ENCODE measurements at regions not wholly inside any gene's neighbourhood (a gene's known extent, or its start where the extent isn't known, plus 50 kb on each side); places are given as distances from the start of the nearest gene placed in this dataset.
A peak's percentile ranks its signal among the peaks of the same experiment; 100 is the strongest.

DNA sequence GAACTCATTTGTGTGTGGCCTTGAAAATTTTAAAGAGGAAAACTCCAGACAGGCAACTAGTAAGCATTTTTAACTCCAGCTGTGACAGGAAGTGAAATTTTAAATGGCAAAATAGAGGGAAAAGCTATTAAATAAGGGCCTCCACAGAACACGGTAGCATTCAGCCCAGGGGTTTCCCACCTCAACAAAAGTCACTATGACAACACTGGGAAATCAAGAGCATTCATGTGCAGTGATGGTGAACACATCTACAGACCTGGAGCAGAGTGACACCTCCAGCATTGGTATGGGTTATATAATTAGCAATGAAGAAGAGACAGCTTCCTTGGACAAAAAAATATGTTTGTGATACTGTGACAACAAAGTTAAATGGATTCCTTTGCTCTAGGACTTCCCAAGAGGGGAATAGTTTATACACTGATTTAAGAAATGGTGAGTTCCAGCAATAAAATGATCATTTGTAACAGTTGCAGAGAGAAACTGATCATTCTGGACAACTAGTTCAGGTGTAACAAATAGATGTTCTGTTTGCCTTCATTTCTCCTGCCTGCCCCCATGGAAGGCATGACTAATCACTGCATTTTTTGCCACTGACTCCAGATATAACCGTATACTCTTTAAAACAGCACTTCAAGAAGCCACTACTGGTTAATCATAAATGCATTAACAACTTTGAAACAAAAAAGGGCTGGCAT, 93.3 kb upstream of the SLC44A1 start:
- no peak for DNase-seq

DNA sequence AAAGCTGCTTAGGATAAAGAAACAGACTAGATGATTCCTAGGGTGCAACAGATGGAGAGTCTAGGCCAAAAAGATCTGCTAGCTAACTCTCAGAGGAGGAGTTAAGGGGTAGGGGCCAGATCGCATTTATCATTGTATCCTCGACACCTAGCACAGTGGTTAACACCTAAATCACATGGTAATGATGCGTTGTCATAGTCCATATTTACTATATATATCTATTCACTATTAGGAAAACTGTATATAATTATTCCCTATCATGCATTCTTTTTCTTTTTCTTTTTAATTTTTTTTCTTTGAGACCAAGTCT, 92.8 kb upstream of the SLC44A1 start:
- no peak for DNase-seq

DNA sequence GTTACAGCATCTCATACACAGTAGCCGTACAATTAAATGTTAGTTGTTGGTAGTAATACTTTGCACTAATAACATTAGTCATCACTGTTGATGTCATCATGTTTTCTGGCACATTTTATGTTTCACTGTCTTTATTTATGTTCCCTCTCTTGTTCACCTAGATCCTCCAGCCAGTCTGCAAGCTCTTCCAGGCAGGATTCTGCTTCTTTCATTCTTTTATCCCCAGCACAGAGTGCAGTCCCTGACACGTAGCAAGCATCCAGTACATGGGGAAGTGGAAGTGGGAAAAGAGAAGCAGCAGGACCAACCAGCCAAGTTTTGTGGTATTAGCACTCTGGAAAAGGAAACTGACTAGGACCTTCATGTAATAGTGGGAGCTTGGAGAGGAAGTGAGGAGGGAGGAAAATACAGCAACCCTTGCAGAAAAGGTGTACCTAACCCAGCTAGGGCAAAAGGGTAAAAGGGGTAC, 89.7 kb upstream of the SLC44A1 start:
- no peak for DNase-seq

- DNase-seq: peak; percentile 32
Observed at GRCh38 chr9:105157171-105157583, 87.3 kb upstream of the SLC44A1 start.

DNA sequence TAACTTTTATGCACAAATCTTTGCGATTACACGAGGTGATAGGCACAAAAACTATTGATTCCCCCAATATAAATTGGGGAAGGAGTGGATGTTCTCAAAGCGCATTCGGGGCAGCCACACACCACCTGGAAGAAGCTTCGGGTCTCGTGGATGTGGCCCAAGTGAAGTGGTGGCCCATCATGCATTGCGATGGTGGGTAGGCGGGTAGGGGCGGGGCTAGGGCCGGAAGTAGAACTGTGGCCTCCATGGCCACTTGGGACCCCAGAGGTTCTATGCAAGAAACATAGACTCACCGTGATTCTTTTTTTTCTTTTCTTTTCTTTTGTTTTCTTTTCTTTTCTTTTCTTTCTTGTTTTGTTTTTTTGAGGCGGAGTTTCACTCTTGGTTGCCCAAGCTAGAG, 86.4 kb upstream of the SLC44A1 start:
- no peak for DNase-seq

DNA sequence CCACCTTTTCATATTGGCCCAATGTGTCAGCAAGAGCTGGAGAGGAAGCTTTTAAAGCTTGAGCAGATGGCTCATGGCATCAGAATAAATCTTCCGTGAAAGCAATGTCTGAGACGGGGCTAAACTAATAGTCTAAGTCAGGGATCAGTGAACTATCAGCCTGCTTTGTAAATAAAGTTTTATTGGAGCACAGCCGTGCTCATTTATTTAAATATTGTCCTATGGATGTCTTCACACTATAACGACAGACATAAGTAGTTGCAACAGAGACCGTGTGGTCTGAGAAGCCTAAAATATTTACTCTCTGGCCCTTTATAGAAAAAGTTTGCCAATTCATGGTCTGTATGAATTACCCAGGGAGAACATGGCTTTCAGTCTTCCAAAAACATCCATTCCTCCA, 85.6 kb upstream of the SLC44A1 start:
- DNase-seq: no peak

- no peak for DNase-seq
Observed at GRCh38 chr9:105168870-105169319, 75.6 kb upstream of the SLC44A1 start.

DNA sequence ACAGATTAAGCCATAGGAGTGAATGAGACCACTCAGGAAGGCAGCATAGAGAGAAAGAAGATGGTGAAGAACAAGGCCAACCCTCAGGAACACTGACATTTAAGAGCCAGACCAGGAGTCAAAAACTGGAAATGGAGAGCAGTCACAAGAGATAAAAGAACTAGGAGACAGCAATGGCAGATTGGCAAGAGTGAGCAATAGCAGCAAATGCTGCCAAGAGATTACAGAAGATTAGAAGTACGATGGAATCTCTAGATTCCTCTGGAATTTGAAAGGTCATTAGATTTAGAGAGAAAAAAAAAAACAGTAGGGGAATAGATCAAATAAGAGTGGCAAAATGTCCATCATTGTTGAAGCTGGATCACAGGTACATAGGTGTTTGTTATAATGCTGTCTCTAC, 73.4 kb upstream of the SLC44A1 start:
- DNase-seq: no peak

DNA sequence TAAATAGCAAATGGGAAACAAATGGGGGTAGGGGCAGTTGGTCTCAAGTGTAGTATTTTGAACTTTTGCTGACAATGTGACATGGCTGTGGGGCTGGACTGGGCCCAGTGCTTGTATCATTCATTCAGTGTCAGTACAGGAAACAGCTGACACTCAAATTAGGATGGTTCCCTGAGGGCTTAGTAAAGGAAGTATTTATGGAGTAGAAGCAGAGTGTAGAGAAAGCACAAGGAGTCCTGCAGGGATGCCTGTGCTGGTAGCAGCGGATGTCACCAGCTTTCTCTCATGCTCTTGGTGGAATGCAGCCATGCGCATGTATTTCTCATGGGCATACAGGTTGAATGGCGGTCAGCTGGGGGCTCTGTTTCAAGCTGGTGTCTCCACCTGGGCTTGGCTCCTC, 72.9 kb upstream of the SLC44A1 start:
- no peak for DNase-seq

DNA sequence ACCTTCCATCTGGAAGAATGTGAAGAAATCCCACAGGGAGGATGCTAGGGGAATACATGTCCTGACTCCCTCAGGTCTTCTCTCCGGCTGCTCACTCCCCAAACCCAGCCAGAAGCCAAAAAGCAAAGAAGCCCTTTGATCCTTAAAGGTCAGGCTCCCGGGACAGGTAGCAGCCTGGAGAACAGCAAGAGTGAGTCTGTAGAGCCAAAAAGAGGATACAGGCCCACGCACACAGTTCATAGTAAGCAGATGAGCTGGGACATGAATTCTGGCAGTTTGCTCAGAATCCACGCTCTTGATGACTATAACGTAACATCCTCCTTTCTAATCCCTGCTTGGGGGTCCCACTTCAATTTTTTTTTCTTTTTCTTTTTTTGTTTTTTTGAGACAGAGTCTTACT, 72.0 kb upstream of the SLC44A1 start:
- no peak for DNase-seq

DNA sequence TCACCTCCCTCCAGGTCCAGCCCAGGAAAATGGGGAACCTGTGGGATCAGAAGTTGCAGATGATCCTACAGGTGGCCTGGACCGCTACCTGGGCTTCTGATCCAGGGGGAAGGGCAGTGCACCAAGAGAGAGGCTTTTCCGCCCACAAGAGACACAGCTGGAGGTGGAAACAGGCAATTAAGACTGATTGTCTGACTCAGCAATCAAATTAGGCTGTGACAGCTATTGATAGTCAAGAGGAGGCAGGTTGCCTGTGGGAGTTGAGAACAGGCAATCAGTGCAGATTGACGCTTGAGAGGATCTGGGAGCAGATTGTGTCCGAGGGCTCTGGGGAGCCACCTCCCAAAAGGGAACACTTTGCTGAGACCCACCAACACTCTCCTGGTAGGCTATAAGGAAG, 71.1 kb upstream of the SLC44A1 start:
- no peak for DNase-seq

DNA sequence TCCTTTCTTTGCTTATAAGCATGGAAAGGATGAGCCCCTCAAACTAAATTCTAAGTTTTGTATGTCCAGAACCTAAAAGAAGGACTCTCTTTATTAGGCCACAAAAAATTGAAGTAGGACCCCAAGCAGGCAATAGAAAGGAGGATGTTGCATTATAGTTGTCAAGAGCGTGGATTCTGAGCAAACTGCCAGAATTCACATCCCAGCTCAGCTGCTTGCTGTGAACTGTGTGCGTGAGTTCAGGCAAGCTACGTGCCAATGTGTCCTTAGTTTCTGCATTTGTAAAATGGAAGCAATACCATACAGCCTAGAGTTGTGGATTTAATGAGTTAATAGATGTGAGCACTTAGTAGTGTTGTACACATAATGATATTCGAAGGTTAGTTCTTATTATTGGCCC, 70.6 kb upstream of the SLC44A1 start:
- DNase-seq: no peak

DNA sequence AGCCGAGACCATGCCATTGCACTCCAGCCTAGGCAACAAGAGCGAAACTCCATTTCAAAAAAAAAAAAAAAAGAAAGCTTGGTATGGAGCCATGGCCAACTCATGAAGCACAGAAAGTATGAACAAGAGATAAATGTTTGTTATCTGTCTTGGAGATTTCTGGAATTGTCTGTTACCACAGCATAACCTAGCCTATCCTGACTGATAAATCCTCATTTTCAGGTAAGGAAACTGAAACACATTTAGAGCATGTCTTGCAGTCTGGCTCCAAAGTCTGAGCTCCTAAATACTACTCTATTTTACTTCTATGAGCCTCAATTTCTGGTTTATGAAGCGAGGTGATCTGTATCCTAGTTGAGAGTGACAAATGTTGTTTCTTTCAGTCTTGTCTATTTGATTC, 68.3 kb upstream of the SLC44A1 start:
- DNase-seq: no peak

DNA sequence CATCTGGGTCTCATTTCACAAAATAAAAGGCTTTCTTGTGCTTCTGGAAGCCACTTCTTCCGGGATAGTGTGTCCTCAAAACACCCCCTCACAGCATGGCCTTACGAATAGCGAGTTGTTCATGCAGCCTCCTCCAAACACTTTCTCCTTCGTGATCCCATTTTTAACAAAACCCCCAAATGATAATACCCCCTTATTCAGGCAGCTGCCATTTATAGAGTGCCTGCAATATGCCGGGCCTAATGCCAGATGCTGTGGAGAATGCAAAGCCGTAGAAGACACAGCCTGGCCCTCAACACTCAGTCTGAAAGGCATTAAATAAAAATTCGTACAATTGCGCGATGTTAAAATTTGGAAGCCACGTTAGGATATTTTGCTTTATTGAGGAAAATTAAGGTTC, 66.4 kb upstream of the SLC44A1 start:
- no peak for DNase-seq

DNA sequence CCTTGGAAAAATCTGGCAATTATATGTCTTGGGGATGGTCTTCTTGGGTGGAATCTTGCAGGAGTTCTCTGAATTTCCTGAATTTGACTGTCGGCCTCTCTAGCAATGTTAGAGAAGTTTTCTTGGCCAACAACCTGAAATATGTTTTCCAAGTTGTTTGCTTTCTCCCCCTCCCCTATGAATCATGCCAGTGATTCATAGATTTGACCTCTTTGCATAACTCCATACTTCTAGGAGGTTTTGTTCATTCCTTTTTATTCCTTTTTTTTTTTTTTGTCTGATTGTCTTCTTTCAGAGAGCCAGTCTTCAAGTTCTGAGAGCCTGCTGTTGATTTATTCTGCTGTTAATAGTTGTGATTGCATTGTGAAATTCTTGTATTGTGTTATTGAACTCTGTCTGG, 56.7 kb upstream of the SLC44A1 start:
- no peak for DNase-seq

DNA sequence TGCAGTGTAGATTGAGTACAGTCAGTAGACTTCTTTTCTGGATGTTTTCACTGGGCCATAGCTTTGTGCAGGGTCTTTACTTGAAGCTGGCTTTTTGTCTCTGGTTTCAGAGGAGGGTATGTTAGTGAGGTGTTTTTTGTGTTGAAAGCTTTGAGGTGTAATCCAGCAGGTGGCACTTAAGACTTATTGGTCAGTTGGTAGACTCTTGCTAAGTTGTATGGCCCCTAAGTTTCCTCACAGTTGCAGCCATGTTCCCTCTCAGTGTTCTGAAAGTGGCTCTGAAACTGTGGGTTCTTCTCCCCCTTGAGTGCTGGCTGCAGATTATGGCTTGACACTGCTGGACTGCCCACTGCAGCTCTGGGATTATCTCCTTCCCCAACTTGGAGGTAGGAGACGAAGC, 55.7 kb upstream of the SLC44A1 start:
- DNase-seq: no peak

- no peak for DNase-seq
Observed at GRCh38 chr9:105191508-105192121, 52.8 kb upstream of the SLC44A1 start.

GRCh38 chr9:105193560-105193959, 50.9 kb upstream of the SLC44A1 start:
- no peak for DNase-seq

DNA sequence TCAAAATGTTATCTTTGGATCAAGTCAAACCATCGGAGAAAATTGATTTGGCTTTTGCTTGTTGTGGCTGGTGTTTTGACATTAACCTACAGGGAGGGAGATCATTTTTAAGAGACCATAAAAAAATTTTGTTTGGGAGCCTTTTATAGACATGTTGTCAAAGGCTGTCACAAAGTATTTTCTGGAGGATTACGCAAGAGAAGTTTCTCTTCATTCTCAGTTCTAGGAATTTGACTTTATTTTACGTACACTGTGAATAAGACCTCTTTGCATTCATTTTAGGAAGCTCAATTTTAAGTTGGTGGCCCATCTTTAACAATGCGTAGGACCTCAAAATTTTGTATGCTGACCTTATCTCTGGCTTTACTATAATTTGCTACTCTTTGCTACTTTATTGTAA, 50.2 kb upstream of the SLC44A1 start:
- DNase-seq: no peak

Measured in NCI-H2029 treated with DMSO at 0.1 percent for 48 hours (cell line).